ENCODE measurements at regions not wholly inside any gene's neighbourhood (a gene's known extent, or its start where the extent isn't known, plus 50 kb on each side); places are given as distances from the start of the nearest gene placed in this dataset.

GRCh38 chr6:94670017-94670416 is 907.3 kb upstream of the MANEA start:
- CTCF ChIA-PET: no interaction called here
- no peak for DNase-seq (ENCODE audit: extremely low spot score)
- POLR2A ChIA-PET: no interaction called here
- TF ChIP-seq CTCF (IDR thresholded peaks at IDR 0.05; ENCODE audit: control extremely low read depth, extremely low read depth, low read depth, missing control alignments): no peak

- CTCF ChIA-PET: no interaction called here
- TF ChIP-seq CTCF (IDR thresholded peaks at IDR 0.05; ENCODE audit: control extremely low read depth, extremely low read depth, low read depth, missing control alignments): no peak
- POLR2A ChIA-PET: no interaction called here
- DNase-seq (ENCODE audit: extremely low spot score): no peak
Observed at GRCh38 chr6:94668876-94669275, 908.5 kb upstream of the MANEA start.

- no peak for DNase-seq (ENCODE audit: extremely low spot score)
- TF ChIP-seq CTCF (IDR thresholded peaks at IDR 0.05; ENCODE audit: control extremely low read depth, extremely low read depth, low read depth, missing control alignments): no peak
- CTCF ChIA-PET: interaction anchor here (1.0 to 1.9 kb wide), 3 partner anchors 9 to 22 kb away, joined by 3 to 5 read pairs (median 3); no protein-coding TSS in a partner anchor
- POLR2A ChIA-PET: no interaction called here
Observed at GRCh38 chr6:94658929-94659328, 918.4 kb upstream of the MANEA start.

GRCh38 chr6:94651239-94651638 is 926.1 kb upstream of the MANEA start:
- CTCF ChIA-PET: no interaction called here
- DNase-seq (ENCODE audit: extremely low spot score): no peak
- no peak for TF ChIP-seq CTCF (IDR thresholded peaks at IDR 0.05; ENCODE audit: control extremely low read depth, extremely low read depth, low read depth, missing control alignments)
- POLR2A ChIA-PET: no interaction called here

- CTCF ChIA-PET: no interaction called here
Observed at GRCh38 chr6:94645191-94645590, 932.1 kb upstream of the MANEA start.

GRCh38 chr6:94639564-94639963 is 937.8 kb upstream of the MANEA start:
- no peak for TF ChIP-seq CTCF (IDR thresholded peaks at IDR 0.05; ENCODE audit: control extremely low read depth, extremely low read depth, low read depth, missing control alignments)
- POLR2A ChIA-PET: no interaction called here
- CTCF ChIA-PET: no interaction called here
- no peak for DNase-seq (ENCODE audit: extremely low spot score)

More at GRCh38 chr6:94645191-94645590, 932.1 kb upstream of the MANEA start:
- no peak for TF ChIP-seq CTCF (IDR thresholded peaks at IDR 0.05; ENCODE audit: control extremely low read depth, extremely low read depth, low read depth, missing control alignments)
- DNase-seq (ENCODE audit: extremely low spot score): no peak
- POLR2A ChIA-PET: no interaction called here

All from GM10248 (cell line).